ENCODE measurements at regions not wholly inside any gene's neighbourhood (a gene's known extent, or its start where the extent isn't known, plus 50 kb on each side); places are given as distances from the start of the nearest gene placed in this dataset.

GRCh38 chr3:81326245-81326644 is 435.2 kb downstream of the GBE1 start:
- TF ChIP-seq CTCF (IDR thresholded peaks at IDR 0.05) (no peak), POLR2AphosphoS5 (IDR thresholded peaks at IDR 0.05) (no peak), EP300 (IDR thresholded peaks at IDR 0.05) (no peak)

Measured in suprapubic skin (tissue), 4 donors.